ENCODE measurements at regions not wholly inside any gene's neighbourhood (a gene's known extent, or its start where the extent isn't known, plus 50 kb on each side); places are given as distances from the start of the nearest gene placed in this dataset.

DNA sequence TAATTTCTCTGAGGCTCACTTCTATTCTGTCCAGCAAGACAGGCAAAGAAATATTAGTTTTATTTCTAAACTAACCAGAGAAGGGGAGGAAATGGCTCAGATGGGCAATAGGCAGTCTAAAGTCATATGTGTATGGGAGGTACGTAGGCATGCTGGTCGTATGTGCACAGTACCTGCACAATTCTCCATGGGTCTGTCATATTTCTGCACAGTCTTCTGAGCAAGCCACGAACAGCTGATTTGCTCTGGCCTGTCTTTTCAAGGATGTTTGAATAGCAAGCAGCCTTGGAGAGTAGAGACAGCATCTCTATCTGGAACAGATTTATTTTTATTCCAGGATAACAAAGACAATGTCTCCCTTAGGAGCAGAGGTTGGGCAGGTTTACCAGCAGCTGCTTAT lies 92.1 kb downstream of the SLC25A47 start:
- TF ChIP-seq, protein P1, sequence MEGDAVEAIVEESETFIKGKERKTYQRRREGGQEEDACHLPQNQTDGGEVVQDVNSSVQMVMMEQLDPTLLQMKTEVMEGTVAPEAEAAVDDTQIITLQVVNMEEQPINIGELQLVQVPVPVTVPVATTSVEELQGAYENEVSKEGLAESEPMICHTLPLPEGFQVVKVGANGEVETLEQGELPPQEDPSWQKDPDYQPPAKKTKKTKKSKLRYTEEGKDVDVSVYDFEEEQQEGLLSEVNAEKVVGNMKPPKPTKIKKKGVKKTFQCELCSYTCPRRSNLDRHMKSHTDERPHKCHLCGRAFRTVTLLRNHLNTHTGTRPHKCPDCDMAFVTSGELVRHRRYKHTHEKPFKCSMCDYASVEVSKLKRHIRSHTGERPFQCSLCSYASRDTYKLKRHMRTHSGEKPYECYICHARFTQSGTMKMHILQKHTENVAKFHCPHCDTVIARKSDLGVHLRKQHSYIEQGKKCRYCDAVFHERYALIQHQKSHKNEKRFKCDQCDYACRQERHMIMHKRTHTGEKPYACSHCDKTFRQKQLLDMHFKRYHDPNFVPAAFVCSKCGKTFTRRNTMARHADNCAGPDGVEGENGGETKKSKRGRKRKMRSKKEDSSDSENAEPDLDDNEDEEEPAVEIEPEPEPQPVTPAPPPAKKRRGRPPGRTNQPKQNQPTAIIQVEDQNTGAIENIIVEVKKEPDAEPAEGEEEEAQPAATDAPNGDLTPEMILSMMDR (IDR thresholded peaks at IDR 0.05), result no peak
- TF ChIP-seq POLR2A (IDR thresholded peaks at IDR 0.05), result no peak

All from uterus (tissue), 2 donors.